CD14-positive monocyte (primary cell): ENCODE measurements at regions not wholly inside any gene's neighbourhood (a gene's known extent, or its start where the extent isn't known, plus 50 kb on each side); places are given as distances from the start of the nearest gene placed in this dataset.

ENCODE experiments used
- DNase-seq, 3 donors: peaks; one replicate each; pipeline ENCODE4 v3.0.0-alpha.2; 2011 to 2022
- H2AFZ ChIP-seq: 2 replicates; pipeline ENCODE4 v1.6.0; 2012; ENCODE audit warnings: mild to moderate bottlenecking, low read depth, low read length, inconsistent platforms; ENCODE audit not compliant: insufficient read depth, poor library complexity, severe bottlenecking
- H3K27ac ChIP-seq, 2 donors: 1 replicate in 1 of 2; 2 replicates in 1 of 2; pipeline ENCODE4 v1.5.1; 2012 to 2013; ENCODE audit warnings: low read length in 2 of 2, control low read depth in 1 of 2, inconsistent platforms in 1 of 2, low read depth in 1 of 2, mild to moderate bottlenecking in 1 of 2
- H3K27me3 ChIP-seq, 2 donors: one replicate each; pipeline versions ENCODE4 v1.6.0 to v1.6.1; 2011 to 2013; ENCODE audit warnings: low read length in 2 of 2; ENCODE audit not compliant: control insufficient read depth in 2 of 2, insufficient read depth in 2 of 2
- H3K36me3 ChIP-seq, 2 donors: replicated peaks in 1 of 2; 1 replicate in 1 of 2; 2 replicates in 1 of 2; pipeline versions ENCODE4 v1.5.1 to v1.6.1; 2012 to 2013; ENCODE audit warnings: low read length in 2 of 2, control low read depth in 1 of 2, inconsistent platforms in 1 of 2, mild to moderate bottlenecking in 1 of 2; ENCODE audit not compliant: insufficient read depth in 2 of 2, control insufficient read depth in 1 of 2
- H3K4me1 ChIP-seq, 2 donors: 1 replicate in 1 of 2; 2 replicates in 1 of 2; pipeline versions ENCODE4 v1.5.1 to v1.6.1; 2012 to 2013; ENCODE audit warnings: low read length in 2 of 2, control low read depth in 1 of 2, inconsistent platforms in 1 of 2, mild to moderate bottlenecking in 1 of 2, moderate library complexity in 1 of 2; ENCODE audit not compliant: insufficient read depth in 2 of 2, control insufficient read depth in 1 of 2
- H3K4me2 ChIP-seq: replicated peaks from 2 replicates; pipeline ENCODE3; 2012; ENCODE audit warnings: low read length, moderate library complexity, mild to moderate bottlenecking; ENCODE audit not compliant: poor library complexity, severe bottlenecking; ENCODE audit errors: extremely low read depth
- H3K4me3 ChIP-seq, 3 experiments: fragments of 200-600 bp in 1 of 3; sonication (generic) in 1 of 3; replicated peaks in 1 of 3; 1 replicate in 2 of 3; 2 replicates in 1 of 3; pipeline ENCODE4 v1.5.1; 2011 to 2013; ENCODE audit warnings: low read length in 3 of 3, mild to moderate bottlenecking in 3 of 3, control low read depth in 2 of 3, low read depth in 2 of 3, inconsistent platforms in 1 of 3, moderate library complexity in 1 of 3
- H3K79me2 ChIP-seq: 2 replicates; pipeline ENCODE4 v1.6.0; 2012; ENCODE audit warnings: mild to moderate bottlenecking, control low read depth, inconsistent platforms, low read length, moderate library complexity; ENCODE audit not compliant: insufficient read depth
- H3K9ac ChIP-seq: 2 replicates; pipeline ENCODE4 v1.6.0; 2017; ENCODE audit warnings: low read length, mild to moderate bottlenecking; ENCODE audit not compliant: insufficient read depth, poor library complexity, severe bottlenecking
- H3K9me3 ChIP-seq, 2 donors: replicated peaks in 1 of 2; 1 replicate in 1 of 2; 2 replicates in 1 of 2; pipeline versions ENCODE4 v1.5.1 to v1.6.1; 2012 to 2013; ENCODE audit warnings: low read length in 2 of 2, control low read depth in 1 of 2; ENCODE audit not compliant: control insufficient read depth in 1 of 2, insufficient read depth in 1 of 2
- H4K20me1 ChIP-seq: 2 replicates; pipeline ENCODE4 v1.6.0; 2012; ENCODE audit warnings: mild to moderate bottlenecking, low read length, control low read depth, moderate library complexity; ENCODE audit not compliant: insufficient read depth
- H3K27ac Mint-ChIP-seq, 7 donors: one replicate each; pipeline ENCODE4 v1.8.0; 2020; ENCODE audit warnings: mild to moderate bottlenecking in 7 of 7, mixed read lengths in 7 of 7, moderate library complexity in 6 of 7, inconsistent platforms in 2 of 7
- H3K27me3 Mint-ChIP-seq, 3 donors: one replicate each; pipeline ENCODE4 v1.8.0; 2021 to 2022; ENCODE audit warnings: low read depth in 3 of 3, mild to moderate bottlenecking in 3 of 3, mixed read lengths in 3 of 3, moderate library complexity in 3 of 3, inconsistent platforms in 1 of 3
- H3K36me3 Mint-ChIP-seq, 2 donors: one replicate each; pipeline ENCODE4 v1.8.0; 2020; ENCODE audit warnings: mixed read lengths in 2 of 2, inconsistent platforms in 1 of 2, mild to moderate bottlenecking in 1 of 2
- H3K4me1 Mint-ChIP-seq: one replicate; pipeline ENCODE4 v1.8.0; 2020; ENCODE audit warnings: mild to moderate bottlenecking, mixed read lengths
- H3K4me3 Mint-ChIP-seq, 2 donors: one replicate each; pipeline ENCODE4 v1.8.0; 2020; ENCODE audit warnings: mild to moderate bottlenecking in 2 of 2, mixed read lengths in 2 of 2, moderate library complexity in 1 of 2
- H3K9me3 Mint-ChIP-seq, 7 donors: one replicate each; pipeline ENCODE4 v1.8.0; 2020 to 2022; ENCODE audit warnings: mixed read lengths in 7 of 7, mild to moderate bottlenecking in 6 of 7, moderate library complexity in 6 of 7, inconsistent platforms in 2 of 7
- CTCF ChIP-seq: fragments of 200-600 bp; IDR thresholded peaks from one replicate; pipeline ENCODE4 v1.8.0; 2022; ENCODE audit warnings: antibody characterized with exemption, mild to moderate bottlenecking
- WGBS: methylation state at CpG from one replicate; pipeline ENCODE4 v1.1.5; 2013; ENCODE audit warnings: missing lambda C conversion rate; ENCODE audit not compliant: insufficient coverage; 5-methylcytosine and 5-hydroxymethylcytosine counted together
- intact Hi-C, 2 donors: fragments of 100-400 bp; cut with micrococcal nuclease; formaldehyde crosslinking; loops; one replicate each; pipeline versions ENCODE4 v1.15.0 to v1.15.1; 2023

DNA sequence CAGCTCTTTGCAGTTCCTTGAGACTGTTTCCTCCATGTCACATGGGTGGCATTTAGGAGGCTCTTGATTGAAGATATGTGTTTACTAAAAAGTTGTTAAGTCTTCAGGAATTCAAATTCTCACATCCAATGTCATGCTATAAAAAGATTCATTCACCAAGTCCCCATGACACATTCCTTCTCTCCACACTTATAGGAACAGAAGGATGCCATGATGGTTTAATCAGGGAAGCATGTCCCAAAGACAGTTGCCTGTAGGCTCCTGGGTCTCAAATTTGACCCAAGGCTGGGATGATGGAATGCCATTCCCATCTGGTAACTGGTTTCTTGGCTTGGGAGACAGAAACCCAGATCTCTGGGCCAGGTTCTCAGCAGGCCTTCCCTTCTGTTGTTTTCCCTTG is 140.6 kb upstream of the SOX9 start:
- DNase-seq: no peak
- H3K4me2 ChIP-seq: no peak overlapping the region
- no peaks in the 10 kb centered on the region for H3K36me3 ChIP-seq
- no peak overlapping the region for H3K4me3 Mint-ChIP-seq
- H3K27me3 Mint-ChIP-seq: peaks cover under 1 to 2% (median 1%) of the 10 kb centered on the region in 3 donors
- no peaks in the 10 kb centered on the region for H3K27me3 ChIP-seq
- H3K9ac ChIP-seq: no peak overlapping the region
- H3K4me3 ChIP-seq: no peak overlapping the region
- no peak for TF ChIP-seq CTCF
- no peak overlapping the region for H3K27ac Mint-ChIP-seq
- no peak overlapping the region for H3K27ac ChIP-seq
- intact Hi-C loops: no loop called here
- no peaks in the 10 kb centered on the region for H3K4me1 Mint-ChIP-seq
- H3K4me1 ChIP-seq: no peaks in the 10 kb centered on the region
- peaks cover 0 to 23% (median 14%) of the 10 kb centered on the region in 7 donors for H3K9me3 Mint-ChIP-seq
- H4K20me1 ChIP-seq: no peaks in the 10 kb centered on the region
- H3K79me2 ChIP-seq: no peaks in the 10 kb centered on the region
- H2AFZ ChIP-seq: no peak overlapping the region
- peaks cover 0 to 4% of the 10 kb centered on the region in 2 donors for H3K9me3 ChIP-seq
- no peaks in the 10 kb centered on the region for H3K36me3 Mint-ChIP-seq

DNA sequence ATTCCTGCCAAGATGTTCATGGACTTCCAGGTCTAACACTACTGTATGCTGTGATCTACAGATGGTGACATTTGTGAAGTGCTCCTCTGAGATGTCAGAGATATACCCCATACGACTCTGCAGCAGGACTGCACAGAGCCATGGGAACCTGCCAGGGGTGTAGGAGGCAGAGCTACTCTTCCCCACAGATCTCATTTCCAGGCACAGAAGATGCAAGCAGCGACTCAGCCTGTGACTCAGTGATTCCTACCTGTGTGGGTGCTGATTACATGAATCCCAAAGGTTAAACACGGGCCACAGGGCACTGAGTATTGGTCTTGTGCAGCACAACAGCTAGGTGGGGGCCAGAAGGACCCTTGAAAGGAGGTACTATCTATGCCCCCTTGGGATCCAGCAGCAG is 137.0 kb upstream of the SOX9 start:
- Histone ChIP-seq H2AFZ (no peak overlapping the region), H3K9me3 (peaks cover 0 to 4% of the 10 kb centered on the region in 2 donors), H3K79me2 (no peaks in the 10 kb centered on the region), H3K4me1 (no peaks in the 10 kb centered on the region), H3K27me3 (no peaks in the 10 kb centered on the region), H4K20me1 (no peaks in the 10 kb centered on the region), H3K27ac (no peak overlapping the region), H3K36me3 (no peaks in the 10 kb centered on the region), H3K9ac (no peak overlapping the region), H3K4me2 (no peak overlapping the region), H3K4me3 (no peak overlapping the region)
- 67% methylated on average over 1 of the region's 3 CpGs for WGBS
- peaks cover 1 to 2% (median 2%) of the 10 kb centered on the region in 3 donors for H3K27me3 Mint-ChIP-seq
- DNase-seq: no peak
- H3K27ac Mint-ChIP-seq: no peak overlapping the region
- intact Hi-C loops: no loop called here
- no peaks in the 10 kb centered on the region for H3K36me3 Mint-ChIP-seq
- no peak for TF ChIP-seq CTCF
- no peaks in the 10 kb centered on the region for H3K4me1 Mint-ChIP-seq
- peaks cover 0 to 16% (median 10%) of the 10 kb centered on the region in 7 donors for H3K9me3 Mint-ChIP-seq
- no peak overlapping the region for H3K4me3 Mint-ChIP-seq
